HG03457 (cell line): ENCODE measurements at regions not wholly inside any gene's neighbourhood (a gene's known extent, or its start where the extent isn't known, plus 50 kb on each side); places are given as distances from the start of the nearest gene placed in this dataset.
"Not testable (repeated sequence)": the region's sequence is repeated elsewhere in the genome, so short reads cannot be mapped to it uniquely, and the experiment has no call there.

ENCODE experiments used
- ATAC-seq: cut with Tn5 transposase; IDR thresholded peaks from one replicate; pipeline ENCODE4 v1.9.1; 2021; ENCODE audit warnings: moderate number of reproducible peaks; ENCODE audit not compliant: unreplicated experiment

DNA sequence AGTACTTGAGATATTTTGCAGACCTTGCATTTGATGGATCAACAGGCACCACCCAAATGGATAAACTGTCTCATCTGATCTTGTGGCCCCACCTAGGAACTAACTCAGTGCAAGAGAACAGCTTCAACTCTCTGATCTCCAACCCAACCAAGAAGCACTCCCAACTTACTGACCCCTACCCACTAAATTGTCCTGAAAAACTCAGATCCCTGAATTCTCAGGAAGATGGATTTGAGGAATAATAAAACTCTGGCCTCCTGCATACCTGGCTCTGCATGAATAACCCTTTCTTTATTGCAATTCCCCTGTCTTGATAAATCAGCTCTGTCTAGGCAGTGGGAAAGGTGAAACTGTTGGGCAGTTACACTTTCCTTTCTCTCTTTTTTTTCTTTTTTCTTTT lies 247.9 kb downstream of the ZPLD1 start:
- no peak for ATAC-seq

DNA sequence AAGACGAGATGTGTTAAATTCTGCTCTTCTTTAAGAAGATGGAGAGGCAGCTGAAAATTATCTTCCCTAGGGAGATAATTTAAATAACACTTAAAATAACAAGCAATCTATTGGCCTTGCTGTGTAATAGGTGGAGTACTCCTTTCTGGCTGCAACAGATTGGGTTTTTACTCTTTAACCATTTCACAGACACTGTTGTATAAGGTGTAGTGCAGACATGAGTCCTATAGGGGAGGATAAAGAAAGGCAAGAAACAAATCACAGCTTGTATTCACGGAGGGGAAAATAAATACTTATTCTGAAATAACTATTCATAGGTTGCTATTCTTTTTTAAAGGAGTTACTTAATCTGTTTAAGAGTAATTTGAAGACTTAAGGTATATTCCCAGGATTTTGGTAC lies 252.0 kb downstream of the ZPLD1 start:
- no peak for ATAC-seq

DNA sequence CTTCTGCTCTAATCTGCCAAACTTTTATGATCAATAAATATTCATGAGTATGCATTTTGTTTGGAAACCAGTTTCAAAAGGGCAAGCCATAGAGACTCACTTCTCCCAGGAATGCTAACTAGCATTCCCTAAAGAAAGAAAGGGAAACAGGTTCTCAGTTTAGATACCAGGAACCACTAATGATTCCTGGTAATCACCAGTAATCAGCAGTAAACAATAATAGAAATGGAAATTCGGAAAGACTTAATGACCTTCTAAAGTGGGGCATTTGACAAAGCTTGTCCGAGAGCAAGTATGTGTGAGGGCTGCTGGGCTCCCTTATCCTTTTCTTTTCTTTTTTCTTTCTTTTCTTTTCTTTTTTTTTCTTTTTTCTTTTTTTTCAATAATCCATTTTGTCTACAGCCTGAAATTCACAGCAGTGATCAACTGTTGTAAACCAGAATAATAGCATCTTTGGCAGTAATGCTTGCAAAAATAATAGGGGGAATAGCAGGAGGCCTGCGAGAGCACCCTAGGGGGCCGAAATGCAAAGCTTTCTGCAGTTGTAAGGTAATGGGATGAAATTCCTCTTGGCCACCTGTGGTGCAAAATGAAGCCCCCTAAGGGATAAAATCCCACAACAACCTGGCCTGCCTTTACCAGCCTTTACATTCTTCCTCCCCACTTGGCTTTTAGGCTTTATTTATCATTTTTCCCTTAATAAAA lies 253.2 kb downstream of the ZPLD1 start:
- ATAC-seq = no peak

DNA sequence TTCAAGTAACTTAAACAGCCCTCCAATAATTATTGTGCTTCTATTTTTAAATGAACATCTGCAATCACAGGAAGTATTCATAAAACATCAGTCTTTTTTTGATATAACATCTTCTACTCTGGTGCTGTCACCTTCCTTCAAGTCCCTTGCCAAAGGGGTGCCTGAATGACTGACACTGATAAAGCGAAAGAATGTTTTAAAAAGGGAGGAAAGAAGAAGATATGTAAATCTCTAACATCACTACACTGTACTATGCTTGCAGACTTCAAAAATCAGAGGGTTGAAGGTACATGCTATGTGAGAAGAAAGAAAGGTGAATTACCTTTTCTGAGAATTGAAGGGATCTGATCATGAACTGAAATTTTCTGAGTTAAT lies 253.7 kb downstream of the ZPLD1 start:
- no peak for ATAC-seq

DNA sequence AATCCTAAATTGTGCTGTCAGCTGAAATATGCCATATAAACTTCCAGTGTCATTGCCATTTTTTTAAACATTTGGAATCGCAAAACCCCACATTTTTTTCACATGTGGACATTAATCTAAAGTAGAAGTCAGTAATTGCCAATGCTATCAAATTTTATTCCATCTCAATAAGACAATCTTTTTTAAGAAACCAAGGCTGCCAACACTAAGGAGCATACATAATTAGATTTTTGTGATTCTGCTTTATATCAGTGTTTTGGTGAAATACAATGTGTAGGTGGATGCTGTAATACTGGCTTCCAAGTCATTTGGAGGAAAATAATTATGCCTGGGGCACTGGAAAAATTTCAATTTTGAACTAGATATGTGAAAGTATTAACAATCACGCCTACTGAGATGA lies 256.7 kb downstream of the ZPLD1 start:
- no peak for ATAC-seq

DNA sequence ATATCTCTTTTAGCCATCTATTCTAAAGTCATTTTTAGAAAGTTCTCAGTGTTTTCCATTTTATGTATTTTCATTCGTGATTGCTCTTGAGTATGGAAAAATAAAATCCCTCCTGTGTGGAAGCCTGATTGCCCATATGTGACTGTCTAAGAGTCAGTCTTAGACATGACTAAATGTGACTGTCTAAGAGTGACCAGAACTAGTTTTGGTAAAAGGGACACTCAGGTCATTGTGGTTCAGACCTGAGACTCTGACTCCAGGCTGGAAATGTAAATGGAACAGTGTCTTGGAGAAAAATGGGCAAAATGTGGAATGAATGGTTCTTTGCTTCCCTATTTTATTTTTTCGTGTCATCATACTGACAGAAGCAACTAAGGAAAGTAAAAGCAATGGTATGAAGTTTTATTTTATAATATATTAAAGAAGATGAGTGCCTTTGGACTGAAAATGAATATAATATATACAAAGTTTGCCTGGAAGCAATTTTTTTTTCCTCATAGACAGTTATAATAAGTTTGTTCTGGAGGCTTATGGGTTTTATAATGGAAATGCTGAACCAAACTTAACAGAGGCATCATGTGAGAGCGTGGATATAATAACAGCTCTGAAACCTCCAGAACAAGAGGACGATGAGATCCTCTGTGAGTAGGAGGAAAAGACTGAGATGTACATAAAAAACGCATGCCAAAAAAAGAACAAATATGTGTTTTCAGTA lies 264.4 kb downstream of the ZPLD1 start:
- ATAC-seq = no peak

DNA sequence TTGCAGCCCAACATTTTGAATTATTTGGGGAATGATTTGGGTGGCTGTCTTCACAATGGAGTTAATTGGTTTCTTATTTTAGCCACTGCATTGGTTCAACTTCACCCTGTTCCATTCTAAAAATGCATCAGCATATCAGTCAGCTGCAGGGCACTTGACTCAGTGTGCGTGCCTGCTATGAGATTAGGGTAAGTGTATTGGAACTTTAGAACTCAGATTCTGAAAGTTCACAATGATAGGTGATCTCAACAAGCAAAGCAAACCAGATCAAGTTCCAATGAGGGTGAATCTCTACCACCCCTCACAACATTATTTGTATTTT lies 265.0 kb downstream of the ZPLD1 start:
- no peak for ATAC-seq

DNA sequence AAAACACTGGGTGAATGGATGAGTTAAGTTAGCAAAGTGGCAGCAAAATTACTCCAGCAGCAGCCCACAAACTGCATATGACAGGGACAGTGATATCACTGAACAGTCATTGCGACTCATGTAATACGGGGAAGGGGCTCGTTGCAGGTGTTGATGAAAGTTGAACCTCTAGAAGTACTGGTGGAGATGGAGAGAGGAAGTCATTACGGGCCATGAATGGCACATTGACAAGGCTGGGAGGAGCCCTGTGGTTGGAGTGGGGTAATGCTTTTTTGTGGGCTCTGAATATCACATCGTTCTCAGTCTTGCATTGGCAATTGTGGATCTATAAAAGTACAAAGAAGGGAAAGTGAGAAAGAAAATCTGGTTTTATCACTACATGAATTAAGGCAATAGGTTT lies 278.1 kb downstream of the ZPLD1 start:
- no peak for ATAC-seq

DNA sequence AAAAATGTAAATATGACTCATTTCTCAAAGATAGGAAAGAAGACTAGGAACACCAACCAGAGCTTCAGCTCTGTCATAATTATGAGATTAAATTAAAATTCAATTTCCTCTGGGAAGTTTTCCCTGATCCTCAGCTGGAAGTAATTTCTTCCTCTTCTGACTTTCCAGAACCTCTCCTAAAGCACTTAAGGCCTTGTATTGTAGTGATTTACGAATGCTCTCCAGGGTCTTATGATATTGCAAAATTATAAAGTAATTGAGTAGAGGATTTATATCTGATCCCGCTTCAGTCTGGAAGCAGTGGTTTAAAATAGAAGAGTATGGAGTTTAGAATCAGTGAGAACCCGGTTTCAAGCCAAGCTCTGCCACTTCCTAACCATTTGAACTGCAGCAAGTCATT lies 279.8 kb downstream of the ZPLD1 start:
- no peak for ATAC-seq

DNA sequence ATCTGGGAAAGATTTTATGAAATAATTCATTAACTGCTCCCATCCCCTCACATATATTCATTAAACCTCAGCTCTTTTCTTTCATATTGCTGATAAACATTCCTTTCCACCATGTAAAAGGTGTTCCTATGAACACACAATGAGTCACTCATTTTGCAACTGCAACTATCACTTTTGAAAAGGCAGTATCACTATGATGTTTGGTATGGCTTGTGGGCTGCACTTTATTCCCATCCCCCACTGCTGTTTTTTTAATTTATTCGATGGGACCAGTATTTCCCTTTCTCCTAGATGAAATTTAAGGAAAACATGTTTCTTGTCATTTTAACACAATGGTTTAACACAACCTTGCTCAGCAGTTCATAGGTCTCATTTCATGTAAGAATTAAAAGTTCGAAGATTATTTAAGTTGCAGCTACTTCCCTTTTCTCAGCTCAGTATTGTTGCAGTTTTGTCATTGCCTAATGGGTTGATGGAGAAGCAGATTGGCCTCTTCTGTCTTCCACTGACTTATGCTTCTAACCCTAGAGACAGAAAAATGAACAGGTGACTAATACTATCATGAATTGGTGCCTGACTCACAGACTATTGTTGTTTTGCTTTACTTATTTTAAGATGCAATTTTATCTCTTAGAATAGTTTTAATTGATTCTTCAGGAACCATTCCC lies 280.3 kb downstream of the ZPLD1 start:
- peak; percentile 85 for ATAC-seq

DNA sequence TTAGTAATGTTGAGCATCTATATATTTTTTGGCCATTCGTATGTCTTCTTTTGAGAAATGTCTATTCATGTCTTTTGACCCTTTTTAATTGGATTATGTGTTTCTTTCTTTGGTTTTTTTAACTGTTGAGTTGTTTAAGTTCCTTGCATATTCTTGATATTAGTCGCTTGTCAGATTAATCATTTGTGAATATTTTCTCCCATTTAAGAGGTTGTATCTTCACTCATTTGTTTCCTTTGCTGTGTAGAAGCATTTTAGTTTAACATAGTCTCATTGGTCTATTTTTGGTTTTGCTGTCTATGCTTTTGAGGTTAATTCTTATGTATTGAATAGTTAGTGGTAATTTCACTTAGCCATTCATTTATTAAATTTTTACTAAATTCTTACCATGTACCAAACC lies 283.8 kb downstream of the ZPLD1 start:
- no peak for ATAC-seq

DNA sequence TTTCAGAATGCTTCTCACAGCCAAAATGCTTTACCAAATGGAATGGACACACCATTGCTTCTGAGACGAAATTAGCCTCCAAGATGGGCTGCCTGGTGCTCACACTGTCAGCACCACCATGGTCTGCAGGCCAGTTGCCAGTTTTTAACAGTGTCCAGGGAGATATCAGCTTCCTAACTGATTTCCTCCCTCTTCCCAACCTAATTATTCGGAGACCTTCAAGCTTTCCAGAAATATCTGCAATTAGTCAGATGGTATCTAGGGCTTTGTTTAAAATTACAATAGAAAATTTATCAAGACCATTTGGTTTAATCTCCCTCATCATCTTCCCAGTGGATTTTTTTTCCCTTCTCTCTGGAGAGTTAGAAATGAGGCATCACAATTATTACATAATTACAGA lies 287.5 kb downstream of the ZPLD1 start:
- ATAC-seq = no peak

DNA sequence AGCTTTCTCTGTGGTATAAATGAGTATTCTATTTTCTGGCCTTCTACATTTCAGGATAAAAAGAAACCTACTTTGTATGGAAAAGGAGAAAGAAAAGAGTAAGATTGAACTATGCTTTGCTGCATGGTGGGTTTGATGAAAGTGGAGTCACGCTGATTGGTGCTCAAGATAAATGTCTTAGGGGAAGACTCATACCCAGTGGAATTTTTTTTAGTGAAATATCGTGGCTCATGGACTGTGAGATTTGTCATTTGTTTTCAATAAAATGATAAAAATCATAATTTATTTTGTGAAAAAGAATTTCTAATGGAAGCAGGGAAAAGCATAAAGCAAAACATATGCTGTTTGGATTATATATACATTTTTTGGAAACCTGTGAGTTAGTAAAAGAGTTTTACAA lies 292.5 kb downstream of the ZPLD1 start:
- no peak for ATAC-seq

DNA sequence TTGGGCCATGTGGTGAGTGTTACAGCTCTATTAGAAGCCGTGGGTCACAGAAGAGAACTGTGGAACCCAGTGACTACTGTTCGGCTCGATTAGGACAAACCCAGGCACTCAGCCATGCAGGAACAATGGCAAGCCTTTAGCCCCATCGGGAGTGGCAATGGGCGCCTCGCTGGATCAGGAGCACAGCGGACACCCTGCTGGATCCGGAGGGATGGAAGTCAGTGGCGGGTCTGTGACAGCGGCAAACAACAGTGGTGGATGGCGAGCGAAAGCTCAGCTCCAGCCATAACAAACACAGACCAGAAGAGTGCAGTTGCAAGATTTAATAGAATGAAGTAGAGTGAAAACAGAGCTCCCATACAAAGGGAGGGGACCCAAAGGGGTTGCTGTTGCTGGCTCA lies 297.8 kb downstream of the ZPLD1 start:
- ATAC-seq = not testable (repeated sequence)

DNA sequence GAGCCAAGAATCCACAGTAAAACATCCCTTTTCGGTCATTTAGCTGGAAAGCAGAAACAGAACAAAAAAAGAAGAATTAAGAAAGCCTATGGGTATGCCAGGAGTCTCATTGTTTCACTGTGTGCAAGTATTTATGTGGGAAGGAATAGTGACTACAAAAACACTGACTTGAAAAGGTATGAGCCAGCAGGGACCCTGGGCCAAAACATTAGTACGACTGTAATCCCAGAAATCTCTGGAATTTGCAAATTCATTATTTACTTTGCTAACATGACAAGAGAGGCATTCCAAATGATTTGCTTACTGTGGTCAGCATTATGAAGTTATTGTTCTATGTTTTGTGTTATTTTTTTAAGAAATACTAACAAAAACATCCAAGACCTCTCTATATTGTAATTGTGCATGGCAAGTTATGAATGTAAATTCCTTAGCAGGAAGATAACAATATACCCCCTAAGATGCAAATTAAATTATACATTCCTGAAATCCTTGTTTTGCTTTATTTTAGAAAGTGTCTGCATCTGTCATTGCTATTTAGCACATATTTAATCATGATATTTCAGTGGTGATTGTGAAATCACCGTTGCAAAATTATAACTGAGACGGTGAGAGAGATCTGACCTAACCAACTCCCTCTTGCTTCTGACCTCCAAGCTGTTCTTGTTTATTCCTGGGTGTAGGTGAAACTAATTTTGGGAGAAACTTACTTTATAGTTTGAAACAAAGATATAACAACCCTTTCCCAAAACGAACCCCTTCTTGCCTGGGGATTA lies 299.2 kb downstream of the ZPLD1 start:
- no peak for ATAC-seq

DNA sequence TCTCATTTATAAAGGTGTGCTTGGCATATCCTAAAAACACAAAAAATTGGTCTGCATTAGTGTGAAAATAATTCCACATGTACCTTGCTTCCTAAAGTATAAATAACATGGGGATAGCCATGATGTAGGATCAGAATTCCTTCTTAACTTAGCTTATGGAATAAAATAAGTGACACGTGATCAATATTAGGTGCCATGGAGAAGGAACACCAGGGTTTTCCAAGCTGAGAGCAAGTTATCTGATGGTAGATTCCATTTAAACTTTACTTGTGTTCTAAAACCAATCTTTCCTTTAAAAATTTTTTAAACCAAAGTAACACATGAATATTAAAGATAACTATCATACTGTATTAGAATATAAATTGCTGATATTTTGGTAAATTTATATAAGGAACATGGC lies 300.5 kb downstream of the ZPLD1 start:
- no peak for ATAC-seq

DNA sequence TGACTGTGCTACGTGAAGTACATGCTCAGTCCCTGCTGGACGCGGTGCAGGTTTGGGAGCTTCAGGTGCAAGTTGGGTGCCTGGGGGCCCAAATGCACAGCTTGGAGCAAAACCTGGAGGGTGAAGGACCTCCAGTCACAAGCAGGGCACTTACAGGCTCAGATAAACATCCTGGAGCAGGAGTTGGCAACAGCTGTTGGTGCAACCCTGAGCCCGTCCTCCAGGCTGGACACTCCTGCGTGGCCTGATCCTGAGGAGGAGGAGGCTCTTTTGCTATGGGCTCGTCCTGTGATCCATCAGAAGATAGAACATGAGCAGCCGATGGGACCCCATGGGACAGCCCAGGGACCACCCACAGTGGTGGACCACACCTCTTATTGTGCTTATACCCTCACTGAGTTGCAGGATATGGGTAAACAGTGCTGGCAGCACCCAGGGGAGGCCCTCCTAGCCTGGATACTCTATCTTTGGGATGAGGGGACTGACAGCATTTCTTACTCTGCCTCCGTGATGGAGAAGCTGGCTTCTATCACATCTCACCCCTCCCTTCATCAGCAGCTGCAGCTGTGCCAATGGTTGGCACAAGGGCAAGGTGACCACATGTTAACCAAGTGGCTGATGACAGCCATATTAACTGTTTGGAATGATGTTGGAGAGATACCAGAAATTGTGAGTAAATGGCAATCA lies 301.6 kb downstream of the ZPLD1 start:
- ATAC-seq = no peak

DNA sequence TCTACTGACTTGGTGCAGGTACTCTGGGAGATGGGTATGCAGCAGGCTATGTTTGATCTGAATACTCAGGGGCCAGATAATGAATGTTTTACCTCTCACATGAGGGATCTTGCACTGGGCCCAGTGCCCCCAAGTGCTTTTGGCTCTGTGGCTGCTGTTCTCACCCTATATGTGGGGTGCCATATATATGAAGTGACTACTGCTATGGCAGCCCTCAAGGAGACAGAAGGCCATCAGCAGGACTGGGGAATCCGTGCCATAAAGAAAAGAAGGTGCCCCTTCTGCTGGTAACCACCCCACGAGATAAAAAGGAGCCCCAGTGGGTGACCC lies 302.1 kb downstream of the ZPLD1 start:
- ATAC-seq = no peak

DNA sequence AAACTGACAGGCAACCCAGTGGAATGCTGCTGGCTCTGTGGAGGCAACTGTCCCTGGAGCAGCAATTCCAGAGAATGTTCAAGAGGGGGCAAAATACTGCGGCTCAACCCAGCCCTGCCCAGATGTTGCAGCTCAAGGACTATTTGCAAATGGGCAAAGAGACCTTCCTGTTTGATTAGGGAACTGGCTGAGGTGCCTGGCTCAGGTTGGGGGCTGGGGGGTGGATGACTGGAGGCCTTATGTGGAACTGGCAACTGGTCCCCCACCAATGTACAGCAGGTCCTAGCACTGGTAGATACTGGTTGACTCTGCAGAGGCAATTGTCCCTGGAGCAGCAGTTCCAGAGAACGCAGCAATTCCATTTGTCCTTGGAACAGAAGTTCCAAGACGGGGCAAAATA lies 302.5 kb downstream of the ZPLD1 start:
- no peak for ATAC-seq

DNA sequence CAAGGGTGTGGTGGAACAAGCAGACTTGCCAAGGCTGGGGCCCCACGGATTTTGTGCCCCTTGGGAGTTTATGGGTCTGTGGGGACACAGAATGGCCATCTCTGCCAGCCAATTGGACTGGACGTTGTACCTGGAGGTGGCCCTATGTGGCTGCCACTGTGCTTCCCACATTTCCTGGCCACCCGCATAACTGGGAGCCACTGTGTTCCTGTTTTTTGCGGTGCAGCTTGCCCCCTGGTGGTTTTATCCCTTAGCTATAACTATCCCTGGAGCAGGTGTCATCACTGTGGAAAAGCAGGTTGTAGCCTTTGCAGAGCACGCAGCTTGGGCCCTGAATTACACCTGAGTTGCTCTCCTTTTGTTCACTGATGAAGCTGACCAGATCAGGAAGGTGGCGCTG lies 306.3 kb downstream of the ZPLD1 start:
- ATAC-seq = no peak

DNA sequence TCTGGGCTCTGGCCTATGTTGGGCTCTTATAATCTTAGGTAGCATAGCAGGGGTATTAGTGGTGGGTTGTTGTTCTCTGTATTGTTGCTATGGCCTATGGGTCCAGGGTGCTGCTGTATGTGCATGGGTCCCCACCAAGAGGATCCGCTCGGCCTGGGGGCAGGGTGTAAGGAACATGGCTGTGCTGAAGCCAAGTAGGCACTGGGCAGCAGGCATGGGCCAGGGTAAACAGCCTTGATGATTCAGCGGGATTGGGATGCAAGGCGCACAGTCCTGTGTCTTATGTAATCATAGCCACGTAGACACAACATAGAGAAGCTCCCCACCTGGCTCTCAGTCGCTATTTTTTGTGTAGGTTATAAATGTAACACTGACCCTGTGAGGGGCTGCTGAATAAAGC lies 306.9 kb downstream of the ZPLD1 start:
- ATAC-seq = no peak
